Keratinocyte (primary cell): ENCODE measurements at regions not wholly inside any gene's neighbourhood (a gene's known extent, or its start where the extent isn't known, plus 50 kb on each side); places are given as distances from the start of the nearest gene placed in this dataset.

Experiments used
- DNase-seq: peaks from one replicate; pipeline ENCODE4 v3.0.0-alpha.2; 2011; ENCODE audit warnings: low read depth, missing footprints, low spot score
- FAIRE-seq: peaks from 2 replicates; lab custom pipeline; 2011; peaks lifted over from hg19 to GRCh38; lab: Jason Lieb, UNC
- H2AFZ ChIP-seq: 2 replicates; pipeline ENCODE4 v1.6.0; 2012; ENCODE audit warnings: low read length, control low read depth, inconsistent platforms; ENCODE audit not compliant: control insufficient read depth
- H3K27ac ChIP-seq: 2 replicates; pipeline ENCODE4 v1.5.1; 2011; ENCODE audit warnings: low read length; ENCODE audit not compliant: control insufficient read depth, insufficient read depth
- H3K27me3 ChIP-seq: 3 replicates; pipeline ENCODE4 v1.6.0; 2011; ENCODE audit warnings: low read length; ENCODE audit not compliant: control insufficient read depth, insufficient read depth; ENCODE audit errors: extremely low read depth
- H3K36me3 ChIP-seq, 2 experiments: 2 replicates in 1 of 2; 3 replicates in 1 of 2; pipeline ENCODE4 v1.5.1; 2011; ENCODE audit warnings: low read length in 2 of 2, mild to moderate bottlenecking in 1 of 2; ENCODE audit not compliant: control insufficient read depth in 2 of 2, insufficient read depth in 2 of 2; ENCODE audit errors: extremely low read depth in 1 of 2
- H3K4me1 ChIP-seq: 3 replicates; pipeline ENCODE4 v1.5.1; 2011; ENCODE audit warnings: low read length; ENCODE audit not compliant: control insufficient read depth, insufficient read depth; ENCODE audit errors: extremely low read depth
- H3K4me2 ChIP-seq: 3 replicates; pipeline ENCODE4 v1.6.0; 2011; ENCODE audit warnings: low read depth, low read length; ENCODE audit not compliant: control insufficient read depth, insufficient read depth; ENCODE audit errors: extremely low read depth
- H3K4me3 ChIP-seq, 3 experiments: fragments of 200-600 bp in 1 of 3; sonication (generic) in 1 of 3; 2 replicates in 2 of 3; 3 replicates in 1 of 3; pipeline ENCODE4 v1.5.1; 2011 to 2016; ENCODE audit warnings: low read length in 3 of 3, mild to moderate bottlenecking in 3 of 3, control low read depth in 2 of 3, inconsistent platforms in 1 of 3, low read depth in 1 of 3, mixed read lengths in 1 of 3, mixed run types in 1 of 3, moderate library complexity in 1 of 3; ENCODE audit not compliant: control insufficient read depth in 2 of 3, insufficient read depth in 2 of 3; ENCODE audit errors: extremely low read depth in 1 of 3
- H3K79me2 ChIP-seq: 2 replicates; pipeline ENCODE4 v1.6.0; 2012; ENCODE audit warnings: low read length; ENCODE audit not compliant: control insufficient read depth, insufficient read depth
- H3K9ac ChIP-seq: 3 replicates; pipeline ENCODE4 v1.6.0; 2011; ENCODE audit warnings: low read length; ENCODE audit not compliant: control insufficient read depth, insufficient read depth; ENCODE audit errors: extremely low read depth
- H3K9me1 ChIP-seq: 3 replicates; pipeline ENCODE4 v1.6.0; 2011; ENCODE audit warnings: low read length; ENCODE audit not compliant: control insufficient read depth, insufficient read depth; ENCODE audit errors: extremely low read depth
- H3K9me3 ChIP-seq: 2 replicates; pipeline ENCODE4 v1.5.1; 2012; ENCODE audit warnings: low read depth, low read length; ENCODE audit not compliant: control insufficient read depth
- H4K20me1 ChIP-seq: 3 replicates; pipeline ENCODE4 v1.6.0; 2011; ENCODE audit warnings: low read length; ENCODE audit not compliant: control insufficient read depth, insufficient read depth; ENCODE audit errors: extremely low read depth
- EZH2 ChIP-seq: IDR thresholded peaks from one replicate; pipeline ENCODE4 v1.6.1; 2012; ENCODE audit warnings: inconsistent platforms, mild to moderate bottlenecking, low read length, moderate library complexity
- dilution Hi-C: fragments of 300-500 bp; cut with MboI; formaldehyde crosslinking; loops from one replicate; pipeline ENCODE4 v1.7.0; 2020; ENCODE audit warnings: low sequenced_read_pairs; ENCODE audit not compliant: extremely low pct_ligation_motif_present
- TF ChIP-seq, protein P1 (sequence below), 3 experiments: IDR thresholded peaks in 1 of 3; conservative IDR thresholded peaks in 1 of 3; optimal IDR thresholded peaks in 1 of 3; 2 replicates in 2 of 3; 3 replicates in 1 of 3; pipeline versions ENCODE3 to v1.5.1; 2011; ENCODE audit warnings: low read length in 3 of 3, mild to moderate bottlenecking in 3 of 3, moderate library complexity in 2 of 3, control low read depth in 1 of 3, inconsistent platforms in 1 of 3; ENCODE audit not compliant: insufficient read depth in 2 of 3; ENCODE audit errors: extremely low read depth in 1 of 3

DNA sequence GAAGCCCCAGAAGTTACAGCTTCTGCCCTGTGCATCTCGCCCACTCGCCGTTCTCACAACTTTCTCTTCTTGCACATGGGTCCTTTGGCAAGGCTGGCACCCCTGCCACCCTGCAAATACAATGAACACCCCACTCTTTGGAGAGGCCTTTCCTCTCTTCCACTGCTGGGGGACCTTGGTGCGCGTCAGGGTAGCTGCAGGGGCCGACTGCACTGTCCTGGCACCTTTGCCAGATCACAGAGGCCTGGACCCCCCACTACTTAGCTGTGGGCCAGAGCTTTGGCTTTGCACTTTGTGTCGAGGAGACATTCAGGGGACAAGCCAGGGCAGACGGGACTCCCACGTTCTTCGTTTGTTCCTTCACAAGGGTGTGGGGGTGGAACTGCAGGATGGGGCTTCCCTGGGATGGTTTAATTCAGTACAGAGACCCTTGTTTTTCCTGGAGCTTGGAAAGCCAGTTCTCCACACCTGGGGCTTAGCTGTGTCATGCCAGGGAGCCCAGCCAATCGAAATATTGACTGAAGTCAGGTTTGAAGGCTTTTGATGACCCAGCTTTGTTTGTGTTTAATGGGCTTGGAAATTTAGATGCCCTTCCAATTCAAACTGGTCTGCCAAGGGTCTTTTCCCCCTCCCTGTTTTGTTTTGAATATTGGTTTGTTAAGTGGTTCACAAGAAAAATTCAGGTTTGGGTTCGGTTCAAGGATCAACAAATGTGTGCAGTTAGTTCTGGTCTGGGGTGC, 256.1 kb upstream of the TLE3 start:
- Histone ChIP-seq H3K79me2 (no peaks in the 10 kb centered on the region), H3K9me1 (no peaks in the 10 kb centered on the region), H3K4me3 (no peak overlapping the region), H2AFZ (no peak overlapping the region), H3K9ac (no peak overlapping the region), H3K9me3 (no peaks in the 10 kb centered on the region), H3K27me3 (peaks cover 49% of the 10 kb centered on the region), H3K27ac (no peak overlapping the region), H3K4me2 (no peak overlapping the region), H3K4me1 (peaks cover 8% of the 10 kb centered on the region), H3K36me3 (no peaks in the 10 kb centered on the region), H4K20me1 (no peaks in the 10 kb centered on the region)
- TF ChIP-seq, protein P1, sequence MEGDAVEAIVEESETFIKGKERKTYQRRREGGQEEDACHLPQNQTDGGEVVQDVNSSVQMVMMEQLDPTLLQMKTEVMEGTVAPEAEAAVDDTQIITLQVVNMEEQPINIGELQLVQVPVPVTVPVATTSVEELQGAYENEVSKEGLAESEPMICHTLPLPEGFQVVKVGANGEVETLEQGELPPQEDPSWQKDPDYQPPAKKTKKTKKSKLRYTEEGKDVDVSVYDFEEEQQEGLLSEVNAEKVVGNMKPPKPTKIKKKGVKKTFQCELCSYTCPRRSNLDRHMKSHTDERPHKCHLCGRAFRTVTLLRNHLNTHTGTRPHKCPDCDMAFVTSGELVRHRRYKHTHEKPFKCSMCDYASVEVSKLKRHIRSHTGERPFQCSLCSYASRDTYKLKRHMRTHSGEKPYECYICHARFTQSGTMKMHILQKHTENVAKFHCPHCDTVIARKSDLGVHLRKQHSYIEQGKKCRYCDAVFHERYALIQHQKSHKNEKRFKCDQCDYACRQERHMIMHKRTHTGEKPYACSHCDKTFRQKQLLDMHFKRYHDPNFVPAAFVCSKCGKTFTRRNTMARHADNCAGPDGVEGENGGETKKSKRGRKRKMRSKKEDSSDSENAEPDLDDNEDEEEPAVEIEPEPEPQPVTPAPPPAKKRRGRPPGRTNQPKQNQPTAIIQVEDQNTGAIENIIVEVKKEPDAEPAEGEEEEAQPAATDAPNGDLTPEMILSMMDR (optimal IDR thresholded peaks at IDR 0.05 in 1 of 3, IDR thresholded peaks at IDR 0.05 in 1 of 3, conservative IDR thresholded peaks at IDR 0.05 in 1 of 3; ENCODE audit: extremely low read depth in 1 of 3, insufficient read depth in 2 of 3, low read length in 3 of 3) = no peak
- no peak for TF ChIP-seq EZH2
- DNase-seq (no peak), FAIRE-seq (no peak)
- dilution Hi-C loops = no loop called here

DNA sequence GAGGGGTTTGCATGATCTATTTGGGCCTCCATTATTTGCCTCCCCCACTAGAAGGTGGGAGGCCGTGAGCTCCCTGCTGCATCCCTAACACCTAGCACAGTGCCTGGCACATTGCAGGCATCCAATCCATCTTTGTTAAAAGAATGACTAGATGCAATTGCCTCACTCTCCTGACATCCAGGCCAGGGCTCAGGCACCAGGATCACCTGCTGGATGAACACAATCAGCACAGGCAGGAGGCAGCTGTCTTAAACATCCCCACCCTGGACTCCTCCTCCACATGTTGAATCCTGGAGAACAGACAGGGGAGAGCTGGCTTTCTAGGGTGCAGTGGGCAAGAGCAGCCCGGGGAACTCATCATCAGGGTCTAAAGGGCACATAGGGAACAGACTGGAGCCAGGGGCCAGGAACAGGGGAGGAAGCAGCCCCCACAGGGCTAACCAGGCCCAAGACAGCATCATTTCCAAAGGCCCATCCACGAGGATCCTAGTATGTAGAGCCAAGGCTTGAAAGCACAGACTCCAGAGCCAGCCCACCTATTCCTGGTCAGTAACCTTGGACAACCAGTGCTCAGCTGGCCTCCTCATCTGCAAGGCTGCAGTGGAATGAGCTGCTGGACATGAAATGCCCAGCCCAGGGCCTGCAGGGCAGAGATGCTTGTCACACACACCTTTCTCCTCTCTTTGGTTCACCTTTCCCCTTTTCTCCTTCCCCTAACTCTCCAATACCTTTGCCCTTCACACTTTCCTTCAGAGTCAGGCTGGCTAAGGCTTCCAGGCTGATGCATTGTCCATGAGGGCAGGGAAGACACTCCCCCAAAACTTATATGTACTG, 254.4 kb upstream of the TLE3 start:
- H3K27me3 ChIP-seq = peaks cover 39% of the 10 kb centered on the region
- FAIRE-seq = no peak

More for the DNA sequence above, 254.4 kb upstream of the TLE3 start:
- no peak overlapping the region for H3K9ac ChIP-seq
- H3K9me1 ChIP-seq = no peaks in the 10 kb centered on the region
- no peaks in the 10 kb centered on the region for H3K79me2 ChIP-seq
- dilution Hi-C loops = no loop called here
- H2AFZ ChIP-seq = no peak overlapping the region
- H4K20me1 ChIP-seq = no peaks in the 10 kb centered on the region
- H3K27ac ChIP-seq = no peak overlapping the region
- no peak overlapping the region for H3K4me2 ChIP-seq
- H3K9me3 ChIP-seq = no peaks in the 10 kb centered on the region
- no peak for DNase-seq
- peaks cover 11% of the 10 kb centered on the region for H3K4me1 ChIP-seq
- no peaks in the 10 kb centered on the region for H3K36me3 ChIP-seq
- H3K4me3 ChIP-seq = no peak overlapping the region
- no peak for TF ChIP-seq EZH2
- TF ChIP-seq, protein P1 (optimal IDR thresholded peaks at IDR 0.05 in 1 of 3, IDR thresholded peaks at IDR 0.05 in 1 of 3, conservative IDR thresholded peaks at IDR 0.05 in 1 of 3; ENCODE audit: extremely low read depth in 1 of 3, insufficient read depth in 2 of 3, low read length in 3 of 3) = no peak
